ENCODE measurements at regions not wholly inside any gene's neighbourhood (a gene's known extent, or its start where the extent isn't known, plus 50 kb on each side); places are given as distances from the start of the nearest gene placed in this dataset.
"Not testable (repeated sequence)": the region's sequence is repeated elsewhere in the genome, so short reads cannot be mapped to it uniquely, and the experiment has no call there.

DNA sequence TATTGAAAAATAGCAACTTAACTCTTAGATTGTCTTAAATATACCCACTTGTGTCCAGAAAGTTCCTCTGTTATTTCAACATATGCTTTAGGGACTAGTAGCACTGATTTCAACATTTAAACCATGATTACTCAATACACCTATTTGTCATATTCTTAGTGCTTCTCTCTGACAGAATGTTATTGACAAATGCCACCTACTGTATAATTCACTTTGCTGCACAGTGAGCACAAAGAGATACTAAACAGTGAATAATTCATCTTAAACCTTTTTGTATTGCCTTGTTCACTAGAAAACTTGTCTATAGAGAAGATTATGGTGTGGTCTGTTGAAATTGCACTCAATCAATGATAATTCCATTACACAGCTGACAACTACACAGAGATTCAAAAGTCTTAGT, 692.6 kb downstream of the PCDH17 start:
- H3K4me3 ChIP-seq (ENCODE audit: low read length), result no peak overlapping the region
- TF ChIP-seq, protein P1, sequence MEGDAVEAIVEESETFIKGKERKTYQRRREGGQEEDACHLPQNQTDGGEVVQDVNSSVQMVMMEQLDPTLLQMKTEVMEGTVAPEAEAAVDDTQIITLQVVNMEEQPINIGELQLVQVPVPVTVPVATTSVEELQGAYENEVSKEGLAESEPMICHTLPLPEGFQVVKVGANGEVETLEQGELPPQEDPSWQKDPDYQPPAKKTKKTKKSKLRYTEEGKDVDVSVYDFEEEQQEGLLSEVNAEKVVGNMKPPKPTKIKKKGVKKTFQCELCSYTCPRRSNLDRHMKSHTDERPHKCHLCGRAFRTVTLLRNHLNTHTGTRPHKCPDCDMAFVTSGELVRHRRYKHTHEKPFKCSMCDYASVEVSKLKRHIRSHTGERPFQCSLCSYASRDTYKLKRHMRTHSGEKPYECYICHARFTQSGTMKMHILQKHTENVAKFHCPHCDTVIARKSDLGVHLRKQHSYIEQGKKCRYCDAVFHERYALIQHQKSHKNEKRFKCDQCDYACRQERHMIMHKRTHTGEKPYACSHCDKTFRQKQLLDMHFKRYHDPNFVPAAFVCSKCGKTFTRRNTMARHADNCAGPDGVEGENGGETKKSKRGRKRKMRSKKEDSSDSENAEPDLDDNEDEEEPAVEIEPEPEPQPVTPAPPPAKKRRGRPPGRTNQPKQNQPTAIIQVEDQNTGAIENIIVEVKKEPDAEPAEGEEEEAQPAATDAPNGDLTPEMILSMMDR (IDR thresholded peaks at IDR 0.05; ENCODE audit: insufficient read depth, low read depth, low read length, missing control alignments), result no peak
- DNase-seq (ENCODE audit: low read depth), result peak; percentile 45

DNA sequence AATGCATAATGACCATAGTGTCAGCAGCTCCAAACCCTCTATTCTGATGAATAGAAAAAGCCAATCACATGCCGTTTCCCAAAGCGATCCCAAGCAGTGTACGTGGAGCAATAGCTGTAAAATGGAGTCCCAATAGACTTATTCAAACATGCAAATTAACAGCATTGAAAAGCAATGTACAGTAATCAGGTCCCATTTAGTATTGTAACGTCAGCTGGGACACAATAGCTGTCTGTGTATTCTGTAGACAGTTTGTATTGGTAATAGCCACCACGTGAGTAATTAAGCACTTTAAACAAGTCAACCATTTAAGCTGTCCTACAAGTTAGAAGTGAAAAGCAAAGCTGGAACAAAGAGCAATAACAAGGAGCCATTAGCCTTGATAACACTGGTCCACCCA, 698.2 kb downstream of the PCDH17 start:
- DNase-seq (ENCODE audit: low read depth), result no peak
- no peak overlapping the region for H3K4me3 ChIP-seq (ENCODE audit: low read length)
- TF ChIP-seq, protein P1 (IDR thresholded peaks at IDR 0.05; ENCODE audit: insufficient read depth, low read depth, low read length, missing control alignments), result no peak

DNA sequence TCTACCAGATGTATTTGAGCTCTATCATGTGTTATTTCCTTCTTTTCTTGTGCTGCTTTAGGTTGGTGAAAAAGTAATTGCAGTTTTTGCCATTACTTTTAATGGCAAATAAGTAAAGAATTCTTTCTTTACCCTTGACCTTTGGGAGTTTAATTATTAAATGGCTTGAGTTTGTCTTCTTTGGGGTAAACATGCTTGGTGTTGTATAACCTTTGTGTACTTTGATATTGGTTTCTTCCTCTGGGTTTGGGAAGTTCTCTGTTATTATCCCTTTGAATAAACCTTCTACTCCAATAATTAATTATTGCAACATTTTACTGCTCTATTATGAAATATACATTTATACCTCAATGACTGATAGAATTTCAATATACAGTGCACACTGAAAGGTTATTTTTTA, 709.4 kb downstream of the PCDH17 start:
- TF ChIP-seq, protein P1 (IDR thresholded peaks at IDR 0.05; ENCODE audit: insufficient read depth, low read depth, low read length, missing control alignments), result no peak
- no peak for DNase-seq (ENCODE audit: low read depth)
- no peak overlapping the region for H3K4me3 ChIP-seq (ENCODE audit: low read length)

DNA sequence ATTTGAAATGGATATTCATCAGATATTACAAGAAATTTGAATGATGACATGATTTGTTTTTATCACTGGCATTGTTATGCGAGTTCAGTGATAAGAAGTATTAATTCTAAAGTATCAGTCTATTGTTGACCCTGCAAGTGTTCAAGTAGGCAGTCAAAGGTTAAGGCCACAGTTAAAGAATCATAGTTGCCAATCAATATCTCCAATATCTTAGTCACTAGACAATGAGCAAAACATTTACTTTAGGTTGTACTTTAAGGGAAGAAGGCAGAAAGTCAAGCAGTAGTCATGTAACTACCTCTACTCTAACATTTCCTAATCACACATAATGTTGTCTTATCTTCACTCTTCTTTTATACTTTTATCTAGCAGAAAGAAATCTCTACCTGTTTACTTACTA, 709.8 kb downstream of the PCDH17 start:
- DNase-seq (ENCODE audit: low read depth), result no peak
- H3K4me3 ChIP-seq (ENCODE audit: low read length), result no peak overlapping the region
- TF ChIP-seq, protein P1 (IDR thresholded peaks at IDR 0.05; ENCODE audit: insufficient read depth, low read depth, low read length, missing control alignments), result no peak

DNA sequence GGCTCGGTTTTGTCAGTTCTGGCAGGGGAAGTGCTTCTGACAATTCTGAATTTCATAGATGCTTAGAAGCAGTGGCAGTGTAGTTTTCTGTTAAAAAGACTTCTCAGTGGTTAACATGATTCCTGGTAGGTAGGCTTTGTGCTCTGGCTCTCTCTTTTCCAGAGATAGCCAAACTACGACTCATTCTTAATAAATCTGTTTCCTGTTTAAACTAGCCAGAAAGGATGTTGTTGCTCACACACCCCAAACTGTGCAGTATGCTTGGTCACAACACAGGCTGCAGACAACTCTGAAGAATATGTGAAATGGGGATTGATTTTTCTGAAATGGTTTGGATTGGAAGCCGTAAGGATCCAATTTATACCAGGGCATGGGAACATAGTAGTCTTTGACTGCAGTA, 711.5 kb downstream of the PCDH17 start:
- TF ChIP-seq, protein P1 (IDR thresholded peaks at IDR 0.05; ENCODE audit: insufficient read depth, low read depth, low read length, missing control alignments), result no peak
- H3K4me3 ChIP-seq (ENCODE audit: low read length), result no peak overlapping the region
- DNase-seq (ENCODE audit: low read depth), result peak; percentile 2

DNA sequence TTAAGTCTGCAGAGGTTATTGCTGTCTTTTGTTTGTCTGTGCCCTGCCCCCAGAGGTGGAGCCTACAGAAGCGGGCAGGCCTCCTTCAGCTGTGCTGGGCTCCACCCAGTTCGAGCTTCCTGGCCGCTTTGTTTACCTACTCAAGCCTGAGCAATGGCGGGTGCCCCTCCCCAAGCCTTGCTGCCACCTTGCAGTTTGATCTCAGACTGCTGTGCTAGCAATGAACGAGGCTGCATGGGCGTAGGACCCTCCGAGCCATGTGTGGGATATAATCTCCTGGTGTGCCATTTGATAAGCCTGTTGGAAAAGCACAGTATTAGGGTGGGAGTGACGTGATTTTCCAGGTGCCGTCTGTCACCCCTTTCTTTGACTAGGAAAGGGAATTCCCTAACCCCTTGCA, 720.6 kb downstream of the PCDH17 start:
- not testable (repeated sequence) for DNase-seq (ENCODE audit: low read depth); H3K4me3 ChIP-seq (ENCODE audit: low read length)

DNA sequence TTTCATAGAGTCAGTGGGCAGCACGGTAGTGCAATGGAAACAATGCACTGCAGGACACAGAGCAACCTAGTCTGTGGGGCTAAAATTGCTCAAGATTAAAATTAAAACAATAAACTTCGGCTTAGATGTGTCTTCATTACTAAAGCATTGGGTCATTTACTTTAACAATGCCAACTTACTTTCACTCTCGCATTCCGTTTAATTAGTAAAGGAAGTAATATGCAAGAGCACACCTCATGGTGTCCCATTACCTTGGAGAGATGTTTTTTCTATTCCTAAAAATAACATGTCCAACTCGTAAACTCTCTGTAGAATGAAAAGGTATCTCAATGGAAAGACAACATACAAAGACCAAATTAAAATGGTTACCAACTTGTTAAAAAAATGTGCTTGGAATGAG, 738.4 kb downstream of the PCDH17 start:
- TF ChIP-seq, protein P1 (IDR thresholded peaks at IDR 0.05; ENCODE audit: insufficient read depth, low read depth, low read length, missing control alignments), result no peak
- no peak overlapping the region for H3K4me3 ChIP-seq (ENCODE audit: low read length)
- DNase-seq (ENCODE audit: low read depth), result no peak

DNA sequence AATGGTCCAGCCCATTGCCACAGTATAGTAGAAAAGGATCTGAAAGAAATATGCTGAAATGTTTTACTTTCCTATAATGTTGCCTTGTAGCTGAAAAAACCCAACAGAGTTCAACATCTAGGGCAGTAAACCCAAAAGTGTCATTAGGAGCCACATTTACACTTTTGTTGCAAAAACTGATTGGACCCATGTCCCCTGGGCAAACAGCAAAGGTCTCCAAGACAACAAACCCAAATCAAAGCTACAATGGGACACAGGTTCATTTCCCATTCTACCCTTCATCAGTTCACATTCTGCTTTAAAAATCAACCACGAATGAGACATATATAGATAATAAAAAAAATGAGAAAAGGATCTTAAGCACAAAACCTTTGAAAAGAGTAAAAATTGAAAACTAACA, 744.8 kb downstream of the PCDH17 start:
- TF ChIP-seq, protein P1 (IDR thresholded peaks at IDR 0.05; ENCODE audit: insufficient read depth, low read depth, low read length, missing control alignments), result no peak
- DNase-seq (ENCODE audit: low read depth), result no peak
- no peak overlapping the region for H3K4me3 ChIP-seq (ENCODE audit: low read length)

All from epithelial cell of esophagus (primary cell).